Activated naive CD4-positive, alpha-beta T cell treated with anti-CD3 and anti-CD28 coated beads, Interleukin-2, amount 10 ng/mL, durations not matched to agents 7 days and 5 days (primary cell): ENCODE measurements at regions not wholly inside any gene's neighbourhood (a gene's known extent, or its start where the extent isn't known, plus 50 kb on each side); places are given as distances from the start of the nearest gene placed in this dataset.
"Not testable (repeated sequence)": the region's sequence is repeated elsewhere in the genome, so short reads cannot be mapped to it uniquely, and the experiment has no call there.

Source experiments
- CTCF ChIA-PET: fragments of 350-600 bp; sonication (Branson Sonifier 250); formaldehyde crosslinking; loops from one replicate; lab custom pipeline; 2021; ENCODE audit warnings: antibody characterized with exemption; lab: Charles Lee
- DNase-seq: peaks from one replicate; pipeline ENCODE4 v3.0.0-alpha.2; 2020
- H3K27ac Mint-ChIP-seq: one replicate; pipeline ENCODE4 v1.8.0; 2021; ENCODE audit warnings: mild to moderate bottlenecking, moderate library complexity, mixed read lengths
- H3K27me3 Mint-ChIP-seq: one replicate; pipeline ENCODE4 v1.8.0; 2021; ENCODE audit warnings: mild to moderate bottlenecking, mixed read lengths
- H3K36me3 Mint-ChIP-seq: one replicate; pipeline ENCODE4 v1.8.0; 2021; ENCODE audit warnings: mixed read lengths
- H3K4me1 Mint-ChIP-seq: one replicate; pipeline ENCODE4 v1.8.0; 2021; ENCODE audit warnings: mixed read lengths
- H3K4me3 Mint-ChIP-seq: one replicate; pipeline ENCODE4 v1.8.0; 2021; ENCODE audit warnings: mild to moderate bottlenecking, moderate library complexity, mixed read lengths
- H3K9me3 Mint-ChIP-seq: one replicate; pipeline ENCODE4 v1.8.0; 2021; ENCODE audit warnings: mixed read lengths

DNA sequence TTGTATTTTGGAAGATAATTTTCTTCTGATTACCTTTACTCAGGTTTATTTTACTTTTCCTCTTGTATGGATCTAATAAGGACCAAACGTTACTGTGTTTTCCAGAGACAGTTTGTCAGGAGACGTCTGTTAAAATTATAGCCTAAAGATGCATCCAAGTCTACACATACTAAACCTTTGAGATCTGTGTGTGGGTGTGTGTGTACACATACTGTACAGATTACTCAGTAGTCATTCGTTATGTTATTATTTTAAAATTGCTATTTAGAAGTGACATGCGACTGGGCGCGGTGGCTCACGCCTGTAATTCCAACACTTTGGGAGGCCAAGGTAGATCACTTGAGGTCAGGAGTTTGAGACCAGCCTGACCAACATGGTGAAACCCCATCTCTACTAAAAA, 51.6 kb upstream of the CNTLN start:
- Mint-ChIP-seq H3K4me1 (no peaks in the 10 kb centered on the region), H3K27me3 (no peaks in the 10 kb centered on the region), H3K36me3 (no peaks in the 10 kb centered on the region), H3K4me3 (no peak overlapping the region), H3K9me3 (peaks cover 2% of the 10 kb centered on the region), H3K27ac (no peak overlapping the region)
- DNase-seq, result no peak
- CTCF ChIA-PET, result no interaction called here

DNA sequence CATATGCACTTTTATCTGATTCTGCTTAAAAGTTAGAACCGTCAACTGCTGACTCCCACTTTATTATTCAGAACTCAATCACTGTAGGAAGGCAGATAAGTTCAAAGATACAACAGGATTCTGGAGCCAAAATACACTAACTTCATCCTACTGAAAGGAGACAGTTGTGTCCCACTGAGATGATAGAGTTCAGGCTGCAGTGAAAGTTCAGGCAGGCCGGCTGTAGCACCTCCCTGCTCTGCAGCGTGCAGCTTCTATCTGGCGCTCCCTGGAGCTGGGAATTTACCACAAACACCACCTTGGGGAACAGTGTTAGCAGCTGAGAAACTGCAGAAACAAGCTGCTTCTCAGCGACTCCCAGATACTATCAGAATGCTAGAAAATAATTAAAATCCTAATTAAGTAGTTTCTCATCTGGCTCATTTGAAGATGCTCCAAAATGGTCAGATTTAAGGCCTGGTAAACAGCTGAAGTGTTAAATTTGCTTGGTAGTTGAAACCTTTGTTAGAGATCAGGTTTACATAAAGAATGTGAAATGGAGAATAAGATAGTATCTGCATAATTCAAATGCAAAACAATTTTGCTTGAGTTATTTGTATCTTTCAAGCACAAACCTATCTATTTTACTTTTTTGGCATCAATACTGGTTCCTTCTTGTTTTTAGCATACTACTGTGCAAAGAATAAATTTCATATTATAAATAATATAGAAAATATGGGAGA, 52.3 kb upstream of the CNTLN start:
- no peaks in the 10 kb centered on the region for H3K27me3 Mint-ChIP-seq
- no peak overlapping the region for H3K27ac Mint-ChIP-seq
- H3K4me1 Mint-ChIP-seq, result no peaks in the 10 kb centered on the region
- CTCF ChIA-PET, result no interaction called here
- no peak for DNase-seq
- H3K9me3 Mint-ChIP-seq, result peaks cover 4% of the 10 kb centered on the region
- H3K4me3 Mint-ChIP-seq, result no peak overlapping the region
- no peaks in the 10 kb centered on the region for H3K36me3 Mint-ChIP-seq

DNA sequence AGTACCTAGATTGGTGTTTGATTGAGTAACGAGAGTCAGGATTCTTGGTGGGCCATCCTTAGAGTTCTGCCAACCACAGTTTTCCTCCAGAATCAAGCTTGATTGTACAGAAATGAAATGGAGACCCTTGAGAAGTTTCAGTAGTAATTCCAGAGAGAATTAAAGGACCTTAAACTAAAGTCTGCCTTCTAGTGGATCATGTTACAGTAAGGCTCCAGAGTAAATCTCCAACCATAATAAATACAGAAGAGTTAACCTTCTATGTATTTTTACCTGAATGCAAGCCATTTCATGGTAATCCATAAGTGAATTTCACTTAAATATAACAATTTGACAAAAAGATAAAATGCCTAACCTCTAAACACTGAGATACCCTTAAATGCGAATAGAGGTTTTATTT, 53.0 kb upstream of the CNTLN start:
- Mint-ChIP-seq H3K27me3 (no peaks in the 10 kb centered on the region), H3K36me3 (no peaks in the 10 kb centered on the region), H3K27ac (no peak overlapping the region), H3K4me3 (no peak overlapping the region), H3K4me1 (no peaks in the 10 kb centered on the region), H3K9me3 (peaks cover 4% of the 10 kb centered on the region)
- CTCF ChIA-PET, result no interaction called here
- DNase-seq, result no peak

DNA sequence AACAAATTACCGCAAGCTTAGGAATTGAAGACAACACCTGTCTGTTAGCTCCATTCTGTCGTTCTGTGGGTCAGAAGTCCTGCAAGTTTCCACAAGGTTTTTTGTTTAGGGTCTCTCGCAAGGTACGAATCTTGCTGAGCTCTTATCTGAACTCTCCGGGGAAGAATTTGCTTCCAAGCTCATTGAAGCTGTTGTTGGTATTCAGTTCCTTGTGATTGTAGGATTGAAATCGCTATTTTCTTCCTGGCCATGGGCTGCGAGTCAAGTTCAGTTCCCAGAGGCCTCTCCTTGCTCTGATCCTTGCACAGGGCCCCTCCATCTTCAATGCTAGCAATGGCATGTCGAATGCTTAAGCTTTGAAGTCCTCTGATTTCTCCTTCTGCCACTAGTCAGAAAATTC, 53.5 kb upstream of the CNTLN start:
- CTCF ChIA-PET, result no interaction called here
- H3K9me3 Mint-ChIP-seq, result peaks cover 4% of the 10 kb centered on the region
- no peaks in the 10 kb centered on the region for H3K36me3 Mint-ChIP-seq
- H3K27ac Mint-ChIP-seq, result no peak overlapping the region
- DNase-seq, result no peak
- no peaks in the 10 kb centered on the region for H3K4me1 Mint-ChIP-seq
- H3K27me3 Mint-ChIP-seq, result no peaks in the 10 kb centered on the region
- no peak overlapping the region for H3K4me3 Mint-ChIP-seq

DNA sequence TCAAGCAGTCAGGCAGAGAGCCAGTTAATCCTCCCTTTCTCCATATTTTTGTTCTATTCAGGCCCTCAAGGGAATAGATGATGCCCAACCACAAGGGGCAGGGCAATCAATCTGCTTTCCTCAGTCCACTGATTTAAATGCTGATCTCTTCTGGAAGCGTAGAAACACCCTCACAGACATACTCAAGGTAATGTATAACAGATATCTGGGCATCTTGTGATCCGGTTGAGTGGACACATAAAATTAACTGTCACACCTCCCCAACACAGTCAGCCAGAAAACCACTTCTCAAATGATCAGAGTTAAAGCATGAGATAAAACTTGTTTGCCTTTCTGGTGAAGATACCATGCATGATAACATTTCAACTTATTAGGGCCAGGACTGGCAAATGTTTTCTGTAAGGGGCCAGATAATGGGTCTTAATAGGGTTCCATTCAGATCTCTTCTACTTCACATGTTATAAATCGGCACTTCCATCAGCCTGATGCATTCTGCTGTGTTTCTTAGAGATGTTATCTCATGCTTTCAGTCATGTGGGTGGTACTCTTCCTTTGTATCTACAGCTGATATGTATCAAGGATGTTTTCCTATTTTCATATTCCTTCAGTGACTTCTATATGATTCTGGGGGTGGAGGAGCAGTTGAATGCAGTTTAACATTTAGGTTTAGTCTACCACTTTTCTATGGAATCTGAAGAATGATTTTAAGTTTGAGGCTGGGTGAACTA, 58.9 kb upstream of the CNTLN start:
- Mint-ChIP-seq H3K4me3 (no peak overlapping the region), H3K27me3 (no peaks in the 10 kb centered on the region), H3K36me3 (no peaks in the 10 kb centered on the region), H3K27ac (no peak overlapping the region), H3K4me1 (no peaks in the 10 kb centered on the region), H3K9me3 (peaks cover 8% of the 10 kb centered on the region)
- CTCF ChIA-PET, result no interaction called here
- no peak for DNase-seq

DNA sequence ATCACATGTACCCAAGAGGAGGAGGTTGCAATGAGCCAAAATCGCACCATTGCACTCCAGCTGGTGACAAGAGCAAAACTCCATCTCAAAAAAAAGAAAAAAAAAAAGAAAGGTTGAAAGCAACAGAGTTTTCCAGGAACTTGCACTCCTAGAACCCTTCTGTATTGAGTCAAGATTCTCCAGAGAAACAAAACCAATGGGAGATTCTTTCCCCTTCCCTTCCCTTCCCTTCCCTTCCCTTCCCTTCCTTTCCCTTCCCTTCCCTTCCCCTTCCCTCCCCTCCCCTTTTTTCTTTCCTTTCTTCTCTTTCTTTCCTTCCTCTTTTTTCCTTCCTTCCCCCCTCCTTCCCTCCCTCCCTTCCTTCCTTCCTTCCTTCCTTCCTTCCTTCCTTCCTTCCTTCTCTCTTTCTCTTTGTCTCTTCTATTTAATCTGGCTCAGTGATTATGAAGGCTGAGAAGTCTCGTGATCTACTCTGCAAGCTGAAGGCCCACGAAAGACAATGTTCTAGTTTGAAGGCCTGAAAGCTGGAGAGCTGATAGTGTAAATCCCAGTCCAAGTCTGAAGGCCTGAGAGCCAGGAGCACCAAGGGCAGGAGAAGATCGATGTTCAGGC, 59.6 kb upstream of the CNTLN start:
- H3K9me3 Mint-ChIP-seq, result peaks cover 8% of the 10 kb centered on the region
- no peak overlapping the region for H3K4me3 Mint-ChIP-seq
- no peak overlapping the region for H3K27ac Mint-ChIP-seq
- H3K27me3 Mint-ChIP-seq, result no peaks in the 10 kb centered on the region
- no peaks in the 10 kb centered on the region for H3K36me3 Mint-ChIP-seq
- no peak for DNase-seq
- CTCF ChIA-PET, result no interaction called here
- no peaks in the 10 kb centered on the region for H3K4me1 Mint-ChIP-seq

DNA sequence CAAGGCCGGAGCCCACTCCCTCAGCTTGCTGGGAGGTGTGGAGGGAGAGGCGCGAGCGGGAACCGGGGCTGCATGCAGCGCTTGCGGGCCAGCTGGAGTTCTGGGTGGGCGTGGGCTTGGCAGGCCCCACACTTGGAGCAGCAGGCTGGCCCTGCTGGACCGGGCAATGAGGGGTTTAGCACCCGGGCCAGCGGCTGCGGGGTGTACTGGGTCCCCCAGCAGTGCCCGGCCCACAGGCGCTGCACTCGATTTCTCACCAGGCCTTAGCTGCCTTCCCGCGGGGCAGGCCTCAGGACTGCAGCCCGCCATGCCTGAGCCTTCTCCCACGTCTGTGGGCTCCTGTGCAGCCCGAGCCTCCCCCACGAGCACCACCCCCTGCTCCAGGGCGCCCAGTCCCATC, 62.3 kb upstream of the CNTLN start:
- not testable (repeated sequence) for H3K36me3 Mint-ChIP-seq, H3K27me3 Mint-ChIP-seq, H3K27ac Mint-ChIP-seq, DNase-seq, H3K9me3 Mint-ChIP-seq, H3K4me1 Mint-ChIP-seq, H3K4me3 Mint-ChIP-seq
- CTCF ChIA-PET, result interaction anchor here (0.7 kb wide), 1 partner anchor 10 kb away, joined by 3 read pairs; no protein-coding TSS in a partner anchor

DNA sequence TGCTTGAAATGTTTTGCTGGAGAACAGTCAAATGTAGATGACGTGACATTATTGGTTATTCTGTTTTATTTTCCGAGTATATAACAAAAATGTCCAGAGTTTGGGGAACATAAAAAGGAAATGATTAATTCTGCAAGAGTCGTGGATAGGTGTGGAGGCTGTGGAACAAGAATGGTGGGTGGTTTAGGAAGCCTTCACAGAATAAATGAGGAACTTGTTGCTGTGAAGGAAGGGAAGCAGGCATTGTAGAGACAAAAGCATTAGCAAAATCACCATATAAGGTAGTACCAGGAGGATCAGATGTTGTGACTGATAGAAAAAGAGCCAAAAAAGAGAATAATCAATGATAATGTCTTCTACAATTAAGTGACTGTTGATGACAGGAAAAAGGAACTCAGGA, 66.2 kb upstream of the CNTLN start:
- Mint-ChIP-seq H3K4me3 (no peak overlapping the region), H3K4me1 (no peaks in the 10 kb centered on the region), H3K36me3 (no peaks in the 10 kb centered on the region), H3K27me3 (no peaks in the 10 kb centered on the region), H3K9me3 (peaks cover 3% of the 10 kb centered on the region), H3K27ac (no peak overlapping the region)
- DNase-seq, result no peak
- CTCF ChIA-PET, result no interaction called here

DNA sequence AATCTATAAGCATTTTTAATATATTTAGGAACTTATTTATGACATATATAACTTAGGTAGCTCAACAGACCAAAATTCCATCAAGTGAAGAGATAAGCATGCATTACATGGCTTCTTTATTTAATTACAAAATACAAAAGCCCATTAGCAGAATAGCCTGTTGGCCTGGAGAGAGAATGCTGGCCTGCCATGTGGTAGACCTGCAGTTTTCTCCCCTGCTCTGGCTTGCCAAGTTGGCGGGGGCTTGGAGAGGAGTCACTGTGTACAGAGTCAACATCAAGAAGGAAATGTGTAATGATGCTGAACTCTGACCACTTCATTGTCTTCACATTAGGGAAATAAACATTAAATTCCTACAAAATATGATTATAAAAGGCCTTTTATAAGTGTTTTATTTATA, 69.8 kb upstream of the CNTLN start:
- no peak for DNase-seq
- CTCF ChIA-PET, result no interaction called here
- Mint-ChIP-seq H3K27ac (no peak overlapping the region), H3K4me3 (no peak overlapping the region), H3K36me3 (no peaks in the 10 kb centered on the region), H3K27me3 (no peaks in the 10 kb centered on the region), H3K4me1 (no peaks in the 10 kb centered on the region), H3K9me3 (no peaks in the 10 kb centered on the region)

DNA sequence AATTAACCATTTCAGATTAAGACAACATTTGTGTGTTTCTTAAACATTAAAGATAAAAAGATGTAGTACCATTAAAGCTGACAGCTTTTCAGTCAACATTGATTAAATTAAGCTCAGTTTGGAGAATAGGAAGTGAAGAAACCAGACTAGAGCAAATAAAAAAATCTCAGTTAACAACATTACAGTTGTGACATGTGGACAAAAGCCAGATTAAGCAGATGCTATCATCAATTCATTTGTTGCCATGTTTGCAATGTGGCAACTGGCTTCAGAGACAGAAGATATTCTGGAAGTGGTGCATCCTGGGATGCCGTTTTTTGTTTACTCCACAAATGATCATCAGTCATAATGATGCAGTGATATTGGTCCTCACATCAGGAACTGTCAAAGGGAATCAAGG, 70.3 kb upstream of the CNTLN start:
- H3K27me3 Mint-ChIP-seq, result no peaks in the 10 kb centered on the region
- CTCF ChIA-PET, result no interaction called here
- no peaks in the 10 kb centered on the region for H3K4me1 Mint-ChIP-seq
- no peak overlapping the region for H3K27ac Mint-ChIP-seq
- H3K9me3 Mint-ChIP-seq, result no peaks in the 10 kb centered on the region
- no peaks in the 10 kb centered on the region for H3K36me3 Mint-ChIP-seq
- no peak for DNase-seq
- no peak overlapping the region for H3K4me3 Mint-ChIP-seq

DNA sequence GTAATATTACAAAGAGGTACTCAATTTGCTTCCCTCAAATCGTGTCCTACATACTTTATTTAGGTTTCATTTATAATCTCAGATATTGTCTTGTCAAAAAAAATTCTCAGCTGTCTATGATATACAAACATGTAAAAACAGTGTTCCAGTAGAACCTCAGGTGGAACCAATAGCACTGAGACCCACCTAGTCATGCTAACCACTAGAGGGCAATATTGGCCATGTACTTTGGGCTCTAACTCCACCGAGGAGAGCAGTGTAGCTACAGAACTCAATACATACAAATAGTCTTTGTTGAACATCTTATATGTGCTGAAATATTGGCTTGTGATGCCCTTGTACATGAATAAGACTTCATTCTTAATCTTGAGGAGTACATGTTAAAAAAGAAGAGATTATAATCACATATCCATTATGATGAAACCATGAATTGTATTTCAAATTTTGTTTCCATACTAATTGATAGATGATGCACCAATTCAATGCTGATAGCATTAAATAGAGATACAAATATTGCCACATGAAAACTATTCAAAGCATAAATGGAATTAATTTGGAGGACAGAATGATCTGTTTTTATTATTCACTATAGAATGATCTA, 71.2 kb upstream of the CNTLN start:
- no peaks in the 10 kb centered on the region for H3K4me1 Mint-ChIP-seq
- H3K4me3 Mint-ChIP-seq, result no peak overlapping the region
- no peaks in the 10 kb centered on the region for H3K36me3 Mint-ChIP-seq
- no peaks in the 10 kb centered on the region for H3K27me3 Mint-ChIP-seq
- no peak for DNase-seq
- no peaks in the 10 kb centered on the region for H3K9me3 Mint-ChIP-seq
- CTCF ChIA-PET, result interaction anchor here (0.7 to 1.5 kb wide), 4 partner anchors 10 to 399 kb away, joined by 3 to 6 read pairs (median 4); no protein-coding TSS in a partner anchor
- no peak overlapping the region for H3K27ac Mint-ChIP-seq

DNA sequence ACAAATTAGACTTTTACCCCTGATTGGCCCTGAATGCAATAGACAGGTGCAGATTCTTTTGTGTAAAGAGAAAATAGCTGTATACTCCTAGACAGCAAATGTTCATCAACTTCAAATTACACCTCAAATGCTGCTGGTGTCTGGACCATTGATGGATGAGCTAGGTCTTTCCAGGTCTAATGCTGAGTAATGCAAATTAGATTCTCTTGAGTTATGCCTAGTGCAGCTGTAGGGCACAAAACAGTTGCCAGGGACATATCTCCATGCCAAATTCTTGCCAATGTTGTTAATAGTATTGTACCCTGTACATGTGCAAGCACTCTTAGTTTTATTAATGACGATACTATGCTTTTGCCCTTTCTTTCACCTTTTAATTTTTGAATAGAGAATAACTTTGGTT, 72.3 kb upstream of the CNTLN start:
- Mint-ChIP-seq H3K4me3 (no peak overlapping the region), H3K36me3 (no peaks in the 10 kb centered on the region), H3K27me3 (no peaks in the 10 kb centered on the region), H3K27ac (no peak overlapping the region), H3K9me3 (peaks cover 1% of the 10 kb centered on the region), H3K4me1 (no peaks in the 10 kb centered on the region)
- CTCF ChIA-PET, result interaction anchor here (1.0 to 1.5 kb wide), 3 partner anchors 9 to 400 kb away, joined by 3 to 6 read pairs (median 4); no protein-coding TSS in a partner anchor
- no peak for DNase-seq

DNA sequence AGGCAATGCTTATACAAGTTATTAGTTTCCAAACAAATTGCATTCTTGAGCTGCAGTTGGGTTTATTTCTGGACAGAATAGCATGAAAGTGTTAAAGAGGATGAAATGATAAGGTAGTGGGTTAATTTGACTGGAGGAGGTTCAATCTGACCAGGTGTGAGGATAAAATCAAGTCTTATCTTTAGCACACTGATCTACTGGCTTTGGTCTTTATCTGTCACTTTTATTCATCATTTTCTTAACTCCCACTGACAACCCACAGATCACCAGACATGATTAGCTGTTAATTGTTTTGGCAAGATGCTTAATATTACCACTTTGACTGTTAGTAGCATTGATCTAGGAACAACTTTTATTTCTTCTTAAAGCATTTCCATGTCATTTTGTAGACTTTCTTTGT, 74.4 kb upstream of the CNTLN start:
- Mint-ChIP-seq H3K27ac (no peak overlapping the region), H3K36me3 (no peaks in the 10 kb centered on the region), H3K4me3 (no peak overlapping the region), H3K9me3 (peaks cover 1% of the 10 kb centered on the region), H3K4me1 (no peaks in the 10 kb centered on the region), H3K27me3 (no peaks in the 10 kb centered on the region)
- DNase-seq, result no peak
- CTCF ChIA-PET, result no interaction called here

DNA sequence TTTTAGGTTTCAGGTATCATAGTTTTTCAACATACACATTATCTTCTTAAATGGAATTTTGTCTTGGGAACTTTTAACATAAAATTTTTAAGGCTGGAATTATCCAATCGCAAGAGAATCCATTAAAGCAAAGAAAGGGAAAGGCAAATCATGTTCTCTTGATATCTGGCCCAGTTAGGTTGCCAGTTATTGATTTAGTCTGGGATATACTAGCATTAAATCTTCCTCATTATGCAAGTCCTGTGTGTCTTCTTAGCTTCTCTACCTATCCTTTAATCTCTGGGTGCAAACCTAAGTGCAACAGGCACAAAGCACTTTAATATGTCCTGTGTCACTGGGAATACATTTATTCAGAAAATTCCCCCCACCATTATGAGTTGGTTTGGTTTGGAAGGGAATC, 75.4 kb upstream of the CNTLN start:
- no peak for DNase-seq
- Mint-ChIP-seq H3K4me3 (no peak overlapping the region), H3K4me1 (no peaks in the 10 kb centered on the region), H3K9me3 (peaks cover 5% of the 10 kb centered on the region), H3K27me3 (no peaks in the 10 kb centered on the region), H3K27ac (no peak overlapping the region), H3K36me3 (no peaks in the 10 kb centered on the region)
- CTCF ChIA-PET, result no interaction called here
